ENCODE measurements at regions not wholly inside any gene's neighbourhood (a gene's known extent, or its start where the extent isn't known, plus 50 kb on each side); places are given as distances from the start of the nearest gene placed in this dataset.

DNA sequence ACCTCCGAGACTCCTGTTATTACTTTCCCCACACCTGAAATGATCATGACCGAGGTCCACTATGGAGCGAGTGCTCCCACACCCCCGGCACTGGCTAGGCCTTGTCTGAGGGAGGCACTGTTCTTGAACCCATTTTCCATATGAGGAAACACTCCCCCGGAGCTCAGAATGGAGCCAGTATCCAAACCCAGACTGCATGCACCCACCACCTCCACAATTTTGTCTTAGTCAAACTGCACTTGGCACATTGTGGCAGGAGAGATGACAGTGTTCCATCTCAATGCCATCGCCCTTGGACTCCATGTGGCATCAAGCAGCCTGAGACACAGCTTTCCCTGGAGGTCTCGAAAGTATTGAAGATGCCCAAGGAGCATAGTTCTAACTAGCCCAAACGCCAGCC is 154.1 kb downstream of the NUP210 start:
- no peak for DNase-seq (ENCODE audit: low spot score)

GRCh38 chr3:13265507-13265906 is 154.6 kb downstream of the NUP210 start:
- no peak for DNase-seq (ENCODE audit: low spot score)

- no peak for DNase-seq (ENCODE audit: low spot score)
These were observed 155.1 kb downstream of the NUP210 start for GRCh38 chr3:13265016-13265415.

- DNase-seq (ENCODE audit: low spot score) = no peak
These were observed 155.7 kb downstream of the NUP210 start for GRCh38 chr3:13264468-13264795.

GRCh38 chr3:13263770-13264467 is 156.2 kb downstream of the NUP210 start:
- no peak for DNase-seq (ENCODE audit: low spot score)

DNA sequence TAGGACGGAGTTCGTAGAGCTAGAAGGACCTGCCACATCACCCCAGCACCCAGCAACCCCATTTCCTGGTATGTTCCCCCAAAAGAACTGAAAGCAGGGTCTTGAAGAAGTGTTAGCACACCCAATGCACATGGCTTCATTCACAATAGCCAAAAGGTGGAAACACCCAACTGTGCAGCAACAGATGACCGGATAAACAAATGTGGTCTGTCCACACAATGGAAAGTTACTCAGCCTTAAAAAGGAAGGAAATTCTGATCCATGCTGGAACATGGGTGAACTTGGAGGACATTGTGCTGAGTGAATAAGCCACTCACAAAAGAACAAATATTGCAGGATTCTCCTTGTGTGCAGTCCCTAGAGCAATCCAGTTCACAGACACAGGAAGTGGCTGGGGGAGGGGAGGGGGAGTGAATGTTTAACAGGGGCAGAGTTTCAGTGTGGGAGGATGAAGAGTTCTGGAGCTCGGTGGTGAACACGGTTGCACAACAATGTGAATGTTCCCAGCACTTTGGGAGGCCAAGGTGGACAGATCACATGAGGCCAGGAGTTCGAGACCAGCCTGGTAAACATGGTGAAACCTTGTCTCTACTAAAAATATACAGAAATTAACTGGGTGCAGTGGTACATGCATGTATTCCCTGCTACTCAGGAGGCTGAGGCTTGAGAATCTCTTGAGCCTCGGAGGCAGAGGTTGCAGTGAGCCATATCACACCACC is 157.5 kb downstream of the NUP210 start:
- no peak for DNase-seq (ENCODE audit: low spot score)

GRCh38 chr3:13261892-13262291 is 158.2 kb downstream of the NUP210 start:
- no peak for DNase-seq (ENCODE audit: low spot score)

DNA sequence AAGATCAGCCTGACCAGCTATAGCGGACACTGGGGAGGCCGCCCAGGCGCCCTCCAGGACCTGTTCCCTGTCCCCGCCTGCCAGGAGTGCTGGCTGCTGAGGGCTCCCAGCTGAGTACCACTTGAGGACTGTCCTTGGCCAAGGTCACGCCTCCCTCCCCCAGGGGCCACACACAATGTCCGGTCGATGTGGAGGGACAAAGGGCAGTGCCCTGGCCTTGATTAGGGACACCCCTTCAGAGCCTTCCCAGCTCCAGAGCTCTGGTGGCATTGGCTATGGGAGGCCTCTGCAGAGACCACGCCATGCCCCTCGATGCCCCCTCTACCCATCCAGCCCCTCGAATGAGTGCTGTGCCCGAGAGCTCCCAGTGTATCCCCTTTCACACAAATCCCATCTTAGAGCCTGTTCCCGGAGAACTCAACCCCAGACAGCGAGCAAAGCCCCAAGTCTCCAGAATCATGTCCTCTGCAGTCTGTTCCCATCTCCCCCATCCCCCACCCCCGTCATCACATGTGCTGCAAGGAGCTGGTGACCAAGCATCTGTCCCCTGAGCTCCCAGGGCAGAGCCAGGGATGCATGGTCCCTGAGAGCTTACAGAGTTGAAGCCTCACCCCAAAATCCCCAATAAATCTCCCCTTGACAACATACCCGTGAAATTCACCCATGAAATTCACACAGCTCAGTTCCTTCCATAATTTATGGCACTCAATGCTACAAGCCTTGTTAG is 158.9 kb downstream of the NUP210 start:
- no peak for DNase-seq (ENCODE audit: low spot score)

DNA sequence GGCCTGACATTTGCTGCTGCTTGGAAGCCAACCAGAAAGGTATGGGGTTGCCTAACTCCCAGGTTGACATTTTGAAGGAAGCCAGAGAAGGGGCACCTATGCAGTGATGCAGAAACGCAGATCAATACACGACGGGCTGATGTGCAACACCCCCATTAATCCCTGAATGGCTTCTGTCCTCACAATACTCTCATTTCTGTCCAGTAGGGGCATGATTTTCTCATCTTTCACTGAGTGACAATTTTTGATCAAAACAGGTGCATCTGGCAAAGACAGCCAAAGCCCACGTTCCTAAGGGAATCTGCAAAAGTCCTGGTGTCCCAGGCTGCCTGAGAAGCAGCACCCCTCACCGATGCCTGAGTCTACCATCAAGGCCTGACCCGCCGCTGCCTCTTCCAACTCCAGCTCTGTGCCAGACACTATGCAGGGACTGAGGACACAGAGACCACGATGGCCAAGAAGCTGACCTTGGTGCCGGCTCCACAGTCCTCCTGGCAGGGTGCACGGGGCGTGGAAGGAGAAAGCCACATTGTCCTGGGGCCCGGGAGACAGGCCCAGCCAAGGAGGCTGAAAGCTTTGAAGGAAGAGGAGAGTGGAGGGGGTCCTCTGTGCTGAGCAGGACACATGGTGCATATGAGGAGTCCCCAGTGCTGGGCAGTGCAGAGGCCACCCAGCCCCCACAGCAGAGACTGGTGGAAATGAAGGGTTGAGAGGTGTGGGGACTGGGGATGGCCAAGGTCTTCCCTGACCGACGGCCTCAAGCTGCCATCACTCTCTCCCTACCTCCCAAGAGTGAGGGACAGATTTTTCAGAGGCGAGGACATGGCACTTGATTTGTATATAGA is 159.6 kb downstream of the NUP210 start:
- no peak for DNase-seq (ENCODE audit: low spot score)

- no peak for DNase-seq (ENCODE audit: low spot score)
These were observed 160.3 kb downstream of the NUP210 start for GRCh38 chr3:13259831-13260230.

- no peak for DNase-seq (ENCODE audit: low spot score)
These were observed 161.1 kb downstream of the NUP210 start for GRCh38 chr3:13258986-13259514.

GRCh38 chr3:13258280-13258679 is 161.8 kb downstream of the NUP210 start:
- no peak for DNase-seq (ENCODE audit: low spot score)

- no peak for DNase-seq (ENCODE audit: low spot score)
These were observed 162.5 kb downstream of the NUP210 start for GRCh38 chr3:13257666-13258065.

- DNase-seq (ENCODE audit: low spot score) = no peak
These were observed 163.3 kb downstream of the NUP210 start for GRCh38 chr3:13256845-13257244.

GRCh38 chr3:13254028-13254951 is 165.8 kb downstream of the NUP210 start:
- no peak for DNase-seq (ENCODE audit: low spot score)

GRCh38 chr3:13253208-13253937 is 166.7 kb downstream of the NUP210 start:
- DNase-seq (ENCODE audit: low spot score) = no peak

DNA sequence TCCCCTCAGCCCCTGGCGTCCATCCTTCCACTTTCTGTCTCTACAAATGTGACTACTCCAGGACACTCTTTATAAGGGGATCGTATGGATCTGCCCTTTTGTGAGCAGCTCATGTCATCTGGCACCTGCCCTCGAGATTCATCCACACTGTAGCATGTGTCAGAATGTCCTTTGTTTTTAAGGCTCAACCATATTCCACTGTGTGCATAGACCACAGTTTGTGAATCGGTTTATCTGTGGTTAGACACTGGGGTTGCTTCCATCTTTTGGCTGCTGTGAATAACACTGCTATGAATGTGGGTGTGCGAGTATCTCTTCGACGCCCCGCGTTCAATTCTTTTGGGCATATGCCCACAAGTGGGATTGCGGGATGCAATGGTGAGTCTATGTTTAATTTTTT is 167.9 kb downstream of the NUP210 start:
- DNase-seq (ENCODE audit: low spot score) = no peak

DNA sequence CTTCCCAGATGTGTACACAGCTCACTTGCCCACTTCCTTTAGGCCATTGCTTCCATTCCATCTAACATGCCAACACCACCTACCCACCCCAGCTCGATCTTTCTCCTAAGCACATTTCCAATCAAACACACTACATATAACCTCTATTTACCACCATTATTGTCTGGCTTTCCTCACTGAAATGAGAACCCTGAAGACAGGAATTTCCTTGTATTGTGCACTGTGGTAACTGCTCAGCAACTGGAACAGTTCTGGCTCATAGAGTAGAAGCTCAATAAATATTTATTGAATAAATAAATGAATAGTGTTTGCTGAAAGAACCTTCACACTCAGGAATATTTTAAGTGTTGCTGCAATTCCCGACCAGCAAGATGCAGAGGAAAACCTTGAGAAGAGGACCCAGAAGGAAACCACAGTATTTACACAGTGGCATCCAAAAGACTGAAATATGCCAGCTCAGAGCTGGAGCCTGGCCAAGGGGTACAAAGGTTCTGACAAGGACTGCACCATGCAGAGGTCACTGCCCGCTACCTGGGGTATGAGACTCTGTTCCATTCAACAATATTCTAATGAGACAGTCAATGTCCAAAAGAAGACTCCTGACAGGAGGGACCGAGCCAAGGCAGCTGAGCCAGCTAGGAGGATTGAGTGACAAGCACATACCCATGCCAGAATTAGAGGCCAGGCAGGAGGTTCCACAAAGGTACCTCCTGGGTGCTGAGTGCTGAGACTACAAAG is 168.8 kb downstream of the NUP210 start:
- no peak for DNase-seq (ENCODE audit: low spot score)

GRCh38 chr3:13249664-13250390 is 170.3 kb downstream of the NUP210 start:
- peak; percentile 65 for DNase-seq (ENCODE audit: low spot score)
